GM18519 (cell line): ENCODE measurements at regions not wholly inside any gene's neighbourhood (a gene's known extent, or its start where the extent isn't known, plus 50 kb on each side); places are given as distances from the start of the nearest gene placed in this dataset.
"Not testable (repeated sequence)": the region's sequence is repeated elsewhere in the genome, so short reads cannot be mapped to it uniquely, and the experiment has no call there.

Source experiments
- ATAC-seq: cut with Tn5 transposase; IDR thresholded peaks from one replicate; pipeline ENCODE4 v1.9.1; 2021; ENCODE audit warnings: mild to moderate bottlenecking, moderate library complexity; ENCODE audit not compliant: unreplicated experiment, low FRiP score

DNA sequence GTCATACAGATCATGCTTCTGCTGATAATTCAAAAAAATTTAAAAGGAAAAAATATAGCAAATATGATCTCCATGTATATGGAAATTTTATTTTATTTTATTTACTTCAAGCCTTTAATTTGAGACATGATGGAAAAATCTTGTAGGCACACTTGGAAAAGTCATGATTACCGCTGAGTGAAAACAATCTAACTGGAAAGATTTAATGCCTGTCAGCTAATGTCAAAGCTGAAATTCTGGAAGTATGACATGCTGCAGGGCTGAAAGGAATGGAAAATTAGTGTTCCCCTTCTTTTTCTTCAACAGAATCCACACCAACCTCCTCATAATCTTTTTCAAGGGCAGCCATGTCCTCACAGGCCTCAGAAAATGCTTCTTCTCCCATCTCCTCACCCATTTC is 58.2 kb downstream of the RPRM start:
- no peak for ATAC-seq

DNA sequence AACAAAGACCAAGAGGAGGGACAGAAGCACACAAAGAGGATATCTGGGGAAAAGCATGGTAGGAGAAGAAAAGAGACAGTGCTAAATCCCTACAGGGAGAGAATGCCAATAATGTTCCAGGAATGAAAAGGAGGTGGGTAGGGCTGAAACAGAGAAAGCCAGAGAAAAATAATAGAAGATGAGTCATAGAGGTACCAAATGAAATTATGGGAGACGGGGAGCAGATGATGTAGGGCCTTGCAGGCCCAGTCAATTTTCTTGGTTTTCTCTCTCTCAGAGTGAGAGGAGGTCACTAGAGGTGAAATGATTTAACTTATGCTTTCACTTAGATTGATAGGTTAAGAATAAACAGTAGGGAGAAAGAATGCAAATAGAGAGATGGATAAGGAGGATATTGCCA is 61.5 kb downstream of the RPRM start:
- no peak for ATAC-seq

DNA sequence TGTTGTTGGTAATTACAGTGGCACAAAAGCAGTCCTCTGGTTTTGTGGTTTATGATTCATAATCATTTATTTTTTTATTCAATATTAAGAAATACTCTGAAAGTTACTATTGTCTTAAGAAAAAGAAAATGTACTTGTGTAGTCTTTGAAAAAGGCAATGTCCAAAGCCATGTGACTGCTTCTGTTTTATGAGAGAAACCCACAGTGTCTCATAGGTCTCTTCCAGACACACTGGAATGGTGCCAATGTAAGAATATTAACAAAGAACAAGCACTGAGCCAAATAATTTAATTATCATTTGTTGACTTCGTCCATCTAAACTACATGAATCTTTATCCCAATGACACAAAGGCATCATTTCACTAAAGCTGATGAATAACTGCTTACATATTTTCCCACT is 62.5 kb downstream of the RPRM start:
- ATAC-seq, result no peak

DNA sequence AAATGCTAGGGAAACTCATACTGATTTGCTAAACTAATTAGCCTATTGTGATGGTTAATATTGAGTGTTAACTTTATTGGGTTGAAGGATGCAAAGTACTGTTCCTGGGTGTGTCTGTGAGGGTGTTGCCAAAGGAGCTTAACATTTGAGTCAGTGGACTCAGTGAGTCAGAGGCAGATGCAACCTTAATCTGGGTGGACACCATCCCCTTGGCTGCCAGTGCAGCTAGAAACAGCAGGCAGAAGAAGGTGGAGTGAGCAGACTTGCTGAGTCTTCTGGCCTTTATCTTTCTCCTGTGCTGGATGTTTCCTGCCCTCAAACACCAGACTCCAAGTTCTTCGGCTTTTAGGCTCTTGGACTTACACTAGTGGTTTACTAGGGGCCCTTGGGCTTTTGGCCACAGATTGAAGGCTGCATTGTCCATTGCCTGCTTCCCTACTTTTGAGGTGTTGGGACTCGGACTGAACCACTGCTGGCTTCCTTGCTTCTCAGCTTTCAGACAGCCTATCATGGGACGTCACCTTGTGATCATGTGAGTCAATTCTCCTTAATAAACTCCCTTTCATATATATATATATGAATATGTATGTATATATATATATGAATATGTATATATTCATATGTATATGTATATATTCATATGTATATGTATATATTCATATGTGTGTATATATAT is 69.7 kb downstream of the RPRM start:
- no peak for ATAC-seq

DNA sequence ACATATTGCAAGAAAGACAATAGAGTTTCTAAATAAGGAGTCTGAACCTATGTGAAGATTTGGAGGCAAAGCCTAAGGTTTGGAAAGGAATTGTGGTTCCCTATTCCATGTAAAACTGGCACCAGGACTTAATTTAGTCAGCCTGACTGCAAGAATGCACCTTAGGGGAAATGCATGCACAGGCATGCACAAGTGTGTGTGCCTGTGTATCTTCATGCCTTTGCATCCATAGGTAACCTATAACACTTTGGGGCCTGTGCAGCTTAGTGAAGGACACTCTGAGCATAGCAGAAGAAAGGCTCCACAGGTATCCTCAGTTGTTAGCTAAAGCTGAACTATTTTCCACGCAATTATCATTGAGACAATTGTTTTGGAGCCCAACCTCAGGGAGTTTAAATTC is 73.4 kb downstream of the RPRM start:
- ATAC-seq, result no peak

DNA sequence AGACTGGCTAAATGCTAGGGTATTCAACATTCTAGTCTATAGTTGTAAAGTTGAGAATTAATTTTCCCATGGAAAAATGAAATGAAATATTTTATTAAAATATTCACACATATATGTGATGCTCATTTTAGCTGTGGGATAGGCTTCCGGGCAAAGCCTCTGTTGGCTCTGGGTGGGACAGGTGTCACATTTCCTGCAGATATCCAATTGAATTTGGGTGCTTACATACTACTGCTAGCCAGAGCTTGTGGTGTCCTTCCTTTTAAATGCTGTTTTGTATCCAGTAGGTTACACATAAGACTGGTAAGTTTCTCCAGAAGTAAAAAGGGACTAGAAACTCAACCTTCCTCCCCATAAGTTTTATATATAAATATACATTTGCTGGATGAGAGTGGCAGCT is 73.8 kb downstream of the RPRM start:
- ATAC-seq, result no peak

DNA sequence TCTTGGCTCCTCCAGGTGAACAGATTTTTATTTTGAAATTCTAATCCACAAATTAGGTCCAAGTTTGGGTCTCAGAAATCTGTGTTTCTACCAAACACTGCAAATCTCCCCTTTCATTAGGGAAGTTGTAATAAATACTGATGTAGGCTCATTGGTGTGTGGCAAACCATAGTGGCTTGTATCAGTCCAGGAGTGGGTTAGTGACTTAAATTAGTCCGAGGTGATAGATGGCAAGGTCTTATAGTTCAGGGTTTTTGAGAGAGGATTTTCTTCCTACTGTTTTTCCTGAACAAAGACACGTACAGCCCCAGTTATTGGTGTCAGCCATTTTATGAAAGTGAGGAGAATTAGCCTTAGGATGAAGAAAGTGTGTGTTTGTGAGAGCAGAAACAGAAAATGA is 74.6 kb downstream of the RPRM start:
- ATAC-seq, result no peak

DNA sequence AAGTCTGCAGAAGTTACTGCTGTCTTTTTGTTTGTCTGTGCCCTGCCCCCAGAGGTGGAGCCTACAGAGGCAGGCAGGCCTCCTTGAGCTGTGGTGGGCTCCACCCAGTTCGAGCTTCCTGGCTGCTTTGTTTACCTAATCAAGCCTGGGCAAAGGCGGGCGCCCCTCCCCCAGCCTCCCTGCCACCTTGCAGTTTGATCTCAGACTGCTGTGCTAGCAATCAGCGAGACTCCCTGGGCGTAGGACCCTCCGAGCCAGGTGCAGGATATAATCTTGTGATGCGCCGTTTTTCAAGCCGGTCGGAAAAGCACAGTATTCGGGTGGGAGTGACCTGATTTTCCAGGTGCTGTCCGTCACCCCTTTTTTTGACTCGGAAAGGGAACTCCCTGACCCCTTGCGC is 75.2 kb downstream of the RPRM start:
- not testable (repeated sequence) for ATAC-seq

DNA sequence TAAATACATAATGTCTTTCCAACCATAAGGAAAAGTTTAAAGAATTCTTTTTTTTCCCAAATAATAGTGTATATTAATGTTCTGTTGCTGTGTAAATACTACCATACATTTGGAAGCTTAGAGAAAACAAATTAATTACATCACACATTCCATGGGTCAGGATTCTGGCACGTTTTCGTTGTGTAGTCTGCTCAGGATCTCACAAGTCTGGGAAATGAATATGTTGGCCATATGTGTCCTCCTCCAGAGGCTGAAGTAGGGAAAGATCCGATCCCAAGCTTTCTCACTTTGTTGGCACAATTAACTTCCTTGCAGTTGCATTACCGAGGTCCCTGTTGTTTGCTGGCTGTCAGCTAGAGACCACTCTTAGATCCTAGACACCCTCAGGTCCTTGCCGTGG is 83.9 kb downstream of the RPRM start:
- ATAC-seq, result no peak

DNA sequence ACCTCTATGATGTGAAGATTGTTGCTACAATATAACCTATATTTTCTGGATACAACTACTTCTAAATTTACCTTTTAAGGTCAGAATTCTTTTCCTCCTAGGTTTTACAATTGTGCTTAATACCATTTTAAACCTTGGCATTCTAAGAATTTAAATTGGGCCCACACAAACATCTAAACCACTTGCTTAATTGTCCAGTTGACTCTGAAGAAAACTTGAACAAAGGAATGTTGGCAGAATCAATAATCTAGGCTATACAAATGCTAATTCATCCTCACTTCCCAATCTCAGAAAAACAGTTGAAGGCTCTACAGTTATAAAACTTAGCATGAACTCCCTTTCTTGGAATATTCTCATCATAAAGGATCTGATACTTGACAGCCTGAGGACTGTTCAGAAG is 84.3 kb downstream of the RPRM start:
- ATAC-seq, result no peak

DNA sequence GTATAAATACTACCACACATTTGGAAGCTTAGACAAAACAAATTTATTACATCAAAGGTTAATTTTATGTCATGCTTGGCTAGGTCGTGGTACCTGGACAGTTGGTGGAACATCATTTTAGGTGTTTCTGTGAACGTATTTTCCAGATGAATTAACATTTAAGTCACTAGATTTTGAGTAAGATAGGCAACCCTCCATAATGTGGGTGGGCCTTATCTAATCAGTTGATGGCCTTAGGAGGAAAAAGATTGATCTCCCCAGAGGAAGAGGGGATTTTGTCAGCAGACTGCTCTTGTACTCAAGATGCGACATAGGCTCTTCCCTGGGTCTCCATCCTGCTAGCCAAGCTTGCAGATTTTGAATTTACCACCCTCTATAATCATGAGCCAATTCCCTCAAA is 85.0 kb downstream of the RPRM start:
- ATAC-seq, result no peak

DNA sequence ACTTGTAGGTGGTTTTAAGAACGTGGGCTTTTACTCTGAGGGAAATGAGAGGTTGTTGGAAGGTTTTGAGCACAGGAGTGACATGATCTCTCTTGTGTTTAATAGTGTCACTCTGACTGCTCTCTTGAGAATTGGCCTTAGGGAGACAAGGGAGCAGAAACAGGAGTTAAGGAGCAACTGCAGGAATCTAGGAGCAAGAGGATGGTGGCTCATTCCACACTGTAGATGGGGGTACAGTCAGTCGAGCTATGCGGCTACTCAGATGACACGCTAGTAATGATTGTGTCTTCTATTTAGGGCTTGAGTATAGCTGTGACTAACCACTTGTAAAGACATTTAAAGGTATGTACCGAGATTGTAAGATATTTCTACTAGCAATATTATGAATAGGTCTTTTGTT is 87.4 kb downstream of the RPRM start:
- ATAC-seq, result no peak

DNA sequence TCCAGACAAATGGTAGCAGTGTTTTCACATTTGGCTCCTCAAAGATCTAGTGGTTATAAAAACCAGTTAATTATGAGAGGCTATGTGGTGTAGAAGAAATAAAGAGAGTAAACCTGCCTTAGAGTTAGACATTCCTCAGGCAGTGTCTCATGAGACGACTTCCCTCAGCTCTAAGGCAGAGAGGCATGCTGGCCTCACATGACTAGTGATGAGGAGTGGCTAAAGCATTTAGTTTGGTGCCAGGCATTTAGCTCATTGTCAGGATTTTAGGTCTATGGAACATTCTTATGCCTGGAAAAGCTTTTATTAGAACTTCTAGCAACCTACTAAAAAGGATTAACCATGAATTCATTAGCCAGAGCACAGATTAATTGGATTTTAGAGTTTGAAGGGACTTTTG is 90.3 kb downstream of the RPRM start:
- no peak for ATAC-seq

DNA sequence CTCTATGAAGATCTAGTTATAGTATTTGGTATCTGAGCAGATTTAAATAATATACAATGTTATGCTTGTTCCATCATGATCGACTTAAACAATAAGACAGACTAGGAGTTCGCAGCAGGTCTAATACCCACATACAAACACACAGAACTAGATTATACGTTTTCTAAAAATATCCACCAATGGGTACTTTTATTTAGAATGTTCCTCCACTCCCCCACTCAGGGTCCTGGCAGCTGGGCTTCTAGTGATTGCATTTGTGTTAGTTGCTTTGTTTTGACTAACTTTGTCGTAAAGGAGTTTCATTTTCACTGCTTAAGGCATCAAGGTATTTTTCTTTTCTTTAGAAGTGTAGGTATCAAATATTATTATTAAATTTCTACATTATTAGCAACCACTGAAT is 91.4 kb downstream of the RPRM start:
- no peak for ATAC-seq

DNA sequence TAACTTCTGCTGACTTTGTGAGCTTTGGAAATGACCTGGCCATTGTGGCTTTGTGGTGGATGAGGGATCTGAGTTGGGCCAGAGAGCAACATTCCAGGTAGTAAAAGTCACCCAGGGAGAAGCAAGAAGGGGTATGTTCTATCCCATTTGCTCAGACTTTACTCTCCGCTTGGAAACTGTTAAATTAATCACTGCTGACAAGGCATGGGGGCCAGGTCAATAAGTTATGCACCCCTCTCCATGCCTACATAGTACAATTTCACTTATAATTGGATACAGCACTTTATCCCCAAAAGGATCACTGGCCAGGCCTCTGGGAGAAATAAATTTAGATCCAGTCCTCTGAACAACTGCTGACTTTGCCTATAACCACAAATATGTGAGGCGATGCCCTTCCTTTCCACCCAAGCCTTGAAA is 92.1 kb downstream of the RPRM start:
- no peak for ATAC-seq

DNA sequence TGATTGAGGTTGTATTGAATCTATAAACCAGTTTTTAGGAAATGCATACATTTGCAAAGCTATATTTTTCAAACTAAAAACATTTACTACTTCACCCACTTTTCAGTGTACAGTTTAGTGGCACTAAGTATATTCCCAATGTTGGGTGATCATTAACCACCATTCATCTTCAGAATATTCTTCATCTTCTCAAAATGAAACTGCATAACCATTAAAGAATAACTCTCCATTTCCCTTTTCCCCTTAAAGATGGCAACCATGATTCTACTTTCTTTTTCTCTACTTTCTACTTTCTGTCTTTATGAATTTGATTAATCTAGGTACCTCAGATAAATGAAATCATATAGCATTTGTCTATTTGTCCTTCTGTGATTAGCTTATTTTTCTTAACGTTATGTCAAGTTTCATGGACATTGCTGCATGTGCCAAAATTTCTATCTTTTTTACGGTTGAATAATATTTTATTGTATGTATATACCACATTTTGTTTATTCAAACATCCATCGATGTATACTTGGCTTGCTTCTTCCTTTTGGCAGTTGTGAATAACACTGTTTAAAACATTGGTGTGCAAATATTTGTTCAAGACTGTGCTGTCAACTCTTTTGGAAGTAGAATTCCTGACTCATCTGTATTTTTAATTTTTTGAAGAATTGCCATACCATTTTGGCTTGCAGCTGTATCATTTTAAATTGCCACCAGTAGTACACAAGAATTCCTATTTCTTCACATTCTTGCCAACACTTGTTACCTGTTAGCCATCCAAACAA is 104.9 kb downstream of the RPRM start:
- no peak for ATAC-seq

DNA sequence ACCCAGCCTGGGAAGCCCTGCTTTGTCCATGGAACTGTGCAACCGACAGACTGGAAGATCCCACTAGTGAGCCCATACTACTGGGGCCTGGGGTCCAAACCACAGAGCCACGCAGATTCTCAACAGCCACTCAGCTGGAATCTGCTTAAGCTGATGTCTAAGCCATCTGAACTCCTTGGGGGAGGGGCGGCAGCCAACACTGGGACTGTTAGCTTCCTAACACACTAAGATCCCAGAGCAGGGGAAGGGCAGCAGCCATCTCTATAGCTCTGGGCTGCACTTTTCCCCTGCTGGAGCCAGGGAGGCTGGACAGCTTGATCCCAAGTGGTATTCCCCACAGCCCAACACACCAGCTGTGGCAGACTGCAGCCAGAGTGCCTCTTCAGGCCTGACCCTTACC is 118.3 kb downstream of the RPRM start:
- ATAC-seq, result no peak

DNA sequence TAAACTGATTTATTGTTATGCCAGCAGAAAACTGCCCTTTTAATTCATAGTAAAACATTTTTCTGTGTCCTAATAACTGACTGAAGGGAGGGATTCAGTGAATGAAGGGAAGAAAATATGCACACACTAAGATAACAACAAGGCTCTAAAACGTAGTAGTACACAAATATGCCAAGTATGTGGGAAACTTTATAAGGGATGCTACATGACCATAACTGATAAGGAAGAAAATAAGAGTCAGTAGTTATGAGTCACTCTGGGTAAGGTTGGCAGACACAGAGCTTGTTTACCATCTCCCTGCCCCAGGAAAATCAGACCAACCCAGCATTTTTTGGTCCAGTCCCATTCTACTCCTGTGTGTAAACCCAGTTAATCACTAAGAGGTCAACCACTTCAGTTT is 124.2 kb downstream of the RPRM start:
- ATAC-seq, result no peak

DNA sequence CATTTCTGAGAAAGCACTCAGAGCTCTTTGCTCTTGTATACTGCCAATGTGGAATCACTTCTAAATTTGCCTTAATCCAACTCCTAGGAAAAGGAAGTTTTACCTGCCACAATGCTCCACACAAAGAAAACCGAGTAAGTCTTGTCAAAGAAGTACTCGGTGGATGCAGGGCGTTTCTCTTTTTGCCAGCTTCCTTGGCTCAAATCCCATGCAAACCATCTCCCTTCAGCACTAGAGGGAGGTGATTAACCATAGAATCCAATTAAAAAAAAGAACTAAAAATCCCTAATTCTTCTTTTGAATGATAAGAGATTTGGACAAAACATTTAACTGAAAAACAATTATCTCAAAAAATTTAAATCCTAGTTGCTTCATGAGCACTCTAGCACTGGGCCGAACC is 129.0 kb downstream of the RPRM start:
- ATAC-seq, result no peak

DNA sequence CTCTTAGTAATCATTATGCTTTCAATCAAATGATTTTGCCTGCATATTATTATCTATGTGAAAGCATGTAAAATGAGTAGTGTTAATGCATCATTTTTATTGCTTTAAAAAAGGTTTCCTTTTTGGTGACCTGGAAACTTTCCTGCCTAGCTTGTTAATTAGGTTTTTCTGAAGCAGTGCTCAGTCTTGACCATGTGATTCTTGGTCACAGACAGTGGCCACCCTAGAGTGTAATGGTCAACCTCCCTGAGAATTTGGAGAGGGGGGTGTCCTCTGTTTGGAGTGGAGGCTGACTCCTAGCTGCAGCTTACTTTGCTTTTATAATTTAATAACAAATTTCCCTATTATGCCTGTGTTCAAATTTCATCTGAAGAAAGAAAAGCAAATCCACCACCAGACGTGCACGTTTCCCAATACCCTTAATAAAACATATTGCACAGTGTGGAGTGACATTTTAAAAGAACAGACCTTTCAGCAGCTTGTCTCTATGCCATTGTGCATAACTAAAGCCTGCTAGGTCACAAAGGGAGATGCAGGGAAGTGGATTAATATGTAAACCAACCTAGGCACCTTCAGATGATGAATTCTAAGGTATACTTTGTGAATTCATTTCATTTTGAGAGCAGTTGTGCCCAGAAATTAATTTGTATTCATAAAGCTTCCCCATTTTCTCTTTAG is 130.6 kb downstream of the RPRM start:
- ATAC-seq, result no peak

DNA sequence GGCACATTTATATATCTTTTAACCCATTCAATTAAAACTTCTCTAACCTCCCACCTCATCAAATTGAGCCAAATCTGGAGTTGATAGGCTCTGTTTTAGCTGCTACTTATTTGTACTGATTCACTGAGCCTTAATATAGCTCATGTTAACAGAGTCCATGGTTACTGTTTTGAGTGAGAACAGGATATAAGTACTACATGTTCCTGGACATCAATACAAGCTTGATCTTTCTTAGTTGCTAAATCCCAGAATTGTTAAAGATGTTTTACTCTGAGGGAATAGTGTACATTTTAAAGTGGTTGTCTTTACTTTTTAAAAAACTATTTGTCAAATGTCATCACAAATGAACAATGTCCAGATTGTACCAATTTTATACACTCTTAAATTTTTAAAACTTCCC is 157.7 kb downstream of the RPRM start:
- ATAC-seq, result no peak

DNA sequence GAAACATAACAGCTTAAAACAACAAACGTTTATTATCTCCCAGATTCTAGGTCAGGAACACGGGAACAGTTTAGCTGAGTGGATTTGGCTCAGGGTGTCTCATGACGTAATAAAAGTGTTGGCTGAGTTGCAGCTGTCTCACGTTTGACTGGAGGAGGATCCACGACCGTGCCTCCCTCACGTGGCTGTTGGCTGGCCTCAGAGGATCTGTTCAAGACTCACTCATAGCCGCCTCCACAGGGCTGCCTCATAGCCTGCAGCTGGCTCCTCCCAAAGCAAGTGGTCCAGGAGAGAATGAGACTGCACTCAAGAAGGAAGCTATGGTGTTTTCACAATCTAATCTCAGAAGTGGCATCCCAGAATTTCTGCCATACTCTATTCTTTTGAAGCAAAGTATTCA is 167.1 kb downstream of the RPRM start:
- ATAC-seq, result no peak
